Activated T-helper 17 cell treated with anti-CD3 and anti-CD28 coated beads, Interleukin-2, amount 50 U/mL, for 72 hours (primary cell): ENCODE measurements at regions not wholly inside any gene's neighbourhood (a gene's known extent, or its start where the extent isn't known, plus 50 kb on each side); places are given as distances from the start of the nearest gene placed in this dataset.

Experiments used
- ATAC-seq: fragments of 150-1000 bp; cut with Tn5 transposase; replicated peaks from 2 replicates; pipeline ENCODE4 v1.10.0; 2021; ENCODE audit warnings: mild to moderate bottlenecking, moderate library complexity
- H3K27ac Mint-ChIP-seq: one replicate; pipeline ENCODE4 v1.8.0; 2022; ENCODE audit warnings: mixed read lengths
- H3K27me3 Mint-ChIP-seq: one replicate; pipeline ENCODE4 v1.8.0; 2022; ENCODE audit warnings: mixed read lengths
- H3K36me3 Mint-ChIP-seq: one replicate; pipeline ENCODE4 v1.8.0; 2022; ENCODE audit warnings: low read depth, mild to moderate bottlenecking, mixed read lengths
- H3K4me1 Mint-ChIP-seq: one replicate; pipeline ENCODE4 v1.8.0; 2022; ENCODE audit warnings: mixed read lengths
- H3K4me3 Mint-ChIP-seq: one replicate; pipeline ENCODE4 v1.8.0; 2022; ENCODE audit warnings: mild to moderate bottlenecking, mixed read lengths
- H3K9me3 Mint-ChIP-seq: one replicate; pipeline ENCODE4 v1.8.0; 2022; ENCODE audit warnings: mixed read lengths

- ATAC-seq: peak; percentile 49
- no peak overlapping the region for H3K27ac Mint-ChIP-seq
- no peak overlapping the region for H3K4me3 Mint-ChIP-seq
- H3K4me1 Mint-ChIP-seq: no peaks in the 10 kb centered on the region
- no peaks in the 10 kb centered on the region for H3K27me3 Mint-ChIP-seq
- H3K36me3 Mint-ChIP-seq: no peaks in the 10 kb centered on the region
- no peaks in the 10 kb centered on the region for H3K9me3 Mint-ChIP-seq
Observed at GRCh38 chrY:21174697-21175463, 336.3 kb upstream of the RBMY1B start.

GRCh38 chrY:21175505-21175904 is 335.6 kb upstream of the RBMY1B start:
- H3K4me3 Mint-ChIP-seq: no peak overlapping the region
- H3K4me1 Mint-ChIP-seq: no peaks in the 10 kb centered on the region
- no peaks in the 10 kb centered on the region for H3K36me3 Mint-ChIP-seq
- H3K9me3 Mint-ChIP-seq: no peaks in the 10 kb centered on the region
- H3K27ac Mint-ChIP-seq: no peak overlapping the region
- ATAC-seq: no peak
- H3K27me3 Mint-ChIP-seq: no peaks in the 10 kb centered on the region

GRCh38 chrY:21177306-21177800 is 333.8 kb upstream of the RBMY1B start:
- Mint-ChIP-seq H3K4me3 (no peak overlapping the region), H3K4me1 (no peaks in the 10 kb centered on the region), H3K9me3 (no peaks in the 10 kb centered on the region), H3K27ac (peak overlapping the region; percentile 51), H3K27me3 (no peaks in the 10 kb centered on the region), H3K36me3 (no peaks in the 10 kb centered on the region)
- ATAC-seq: no peak

GRCh38 chrY:21178281-21178680 is 332.9 kb upstream of the RBMY1B start:
- no peaks in the 10 kb centered on the region for H3K9me3 Mint-ChIP-seq
- ATAC-seq: no peak
- no peaks in the 10 kb centered on the region for H3K36me3 Mint-ChIP-seq
- no peaks in the 10 kb centered on the region for H3K27me3 Mint-ChIP-seq
- no peaks in the 10 kb centered on the region for H3K4me1 Mint-ChIP-seq
- no peak overlapping the region for H3K4me3 Mint-ChIP-seq
- H3K27ac Mint-ChIP-seq: no peak overlapping the region

- H3K4me3 Mint-ChIP-seq: no peak overlapping the region
- no peaks in the 10 kb centered on the region for H3K9me3 Mint-ChIP-seq
- no peak overlapping the region for H3K27ac Mint-ChIP-seq
- peak; percentile 61 for ATAC-seq
- no peaks in the 10 kb centered on the region for H3K27me3 Mint-ChIP-seq
- H3K36me3 Mint-ChIP-seq: no peaks in the 10 kb centered on the region
- H3K4me1 Mint-ChIP-seq: no peaks in the 10 kb centered on the region
Observed at GRCh38 chrY:21180921-21181320, 330.2 kb upstream of the RBMY1B start.

GRCh38 chrY:21184271-21184670 is 326.9 kb upstream of the RBMY1B start:
- Mint-ChIP-seq H3K4me3 (no peak overlapping the region), H3K36me3 (no peaks in the 10 kb centered on the region), H3K9me3 (no peaks in the 10 kb centered on the region), H3K4me1 (no peaks in the 10 kb centered on the region), H3K27ac (no peak overlapping the region), H3K27me3 (no peaks in the 10 kb centered on the region)
- ATAC-seq: no peak

- Mint-ChIP-seq H3K27ac (no peak overlapping the region), H3K4me1 (no peaks in the 10 kb centered on the region), H3K9me3 (no peaks in the 10 kb centered on the region), H3K36me3 (no peaks in the 10 kb centered on the region), H3K4me3 (no peak overlapping the region), H3K27me3 (no peaks in the 10 kb centered on the region)
- no peak for ATAC-seq
Observed at GRCh38 chrY:21185419-21186105, 325.6 kb upstream of the RBMY1B start.

GRCh38 chrY:21192694-21193093 is 318.4 kb upstream of the RBMY1B start:
- Mint-ChIP-seq H3K27me3 (no peaks in the 10 kb centered on the region), H3K27ac (no peak overlapping the region), H3K4me1 (no peaks in the 10 kb centered on the region), H3K36me3 (no peaks in the 10 kb centered on the region), H3K9me3 (no peaks in the 10 kb centered on the region), H3K4me3 (no peak overlapping the region)
- no peak for ATAC-seq

- H3K27me3 Mint-ChIP-seq: no peaks in the 10 kb centered on the region
- H3K27ac Mint-ChIP-seq: no peak overlapping the region
- no peak overlapping the region for H3K4me3 Mint-ChIP-seq
- no peak for ATAC-seq
- H3K9me3 Mint-ChIP-seq: no peaks in the 10 kb centered on the region
- H3K4me1 Mint-ChIP-seq: no peaks in the 10 kb centered on the region
- no peaks in the 10 kb centered on the region for H3K36me3 Mint-ChIP-seq
Observed at GRCh38 chrY:21200246-21200645, 310.9 kb upstream of the RBMY1B start.

GRCh38 chrY:21227849-21228248 is 283.3 kb upstream of the RBMY1B start:
- Mint-ChIP-seq H3K27ac (no peak overlapping the region), H3K4me1 (no peaks in the 10 kb centered on the region), H3K36me3 (no peaks in the 10 kb centered on the region), H3K4me3 (no peak overlapping the region), H3K27me3 (no peaks in the 10 kb centered on the region), H3K9me3 (no peaks in the 10 kb centered on the region)
- no peak for ATAC-seq

GRCh38 chrY:21240221-21240620 is 270.9 kb upstream of the RBMY1B start:
- peaks cover 11% of the 10 kb centered on the region for H3K4me1 Mint-ChIP-seq
- H3K9me3 Mint-ChIP-seq: no peaks in the 10 kb centered on the region
- H3K27me3 Mint-ChIP-seq: no peaks in the 10 kb centered on the region
- no peaks in the 10 kb centered on the region for H3K36me3 Mint-ChIP-seq
- peak overlapping the region; percentile 94 for H3K27ac Mint-ChIP-seq
- peak; percentile 87 for ATAC-seq
- H3K4me3 Mint-ChIP-seq: peak overlapping the region; percentile 67

- H3K4me1 Mint-ChIP-seq: peaks cover 11% of the 10 kb centered on the region
- H3K36me3 Mint-ChIP-seq: no peaks in the 10 kb centered on the region
- no peaks in the 10 kb centered on the region for H3K27me3 Mint-ChIP-seq
- H3K9me3 Mint-ChIP-seq: no peaks in the 10 kb centered on the region
- H3K4me3 Mint-ChIP-seq: peak overlapping the region; percentile 67
- peak overlapping the region; percentile 94 for H3K27ac Mint-ChIP-seq
- ATAC-seq: peak; percentile 14
Observed at GRCh38 chrY:21240662-21241310, 270.4 kb upstream of the RBMY1B start.

GRCh38 chrY:21242793-21243192 is 268.3 kb upstream of the RBMY1B start:
- Mint-ChIP-seq H3K36me3 (no peaks in the 10 kb centered on the region), H3K4me1 (peaks cover 21% of the 10 kb centered on the region)
- ATAC-seq: peak; percentile 62

GRCh38 chrY:21246780-21247179 is 264.4 kb upstream of the RBMY1B start:
- H3K9me3 Mint-ChIP-seq: peaks cover 4% of the 10 kb centered on the region
- H3K27me3 Mint-ChIP-seq: no peaks in the 10 kb centered on the region
- ATAC-seq: peak; percentile 19
- H3K36me3 Mint-ChIP-seq: no peaks in the 10 kb centered on the region
- peaks cover 27% of the 10 kb centered on the region for H3K4me1 Mint-ChIP-seq
- H3K27ac Mint-ChIP-seq: peak overlapping the region; percentile 69
- peak overlapping the region; percentile 59 for H3K4me3 Mint-ChIP-seq

More at GRCh38 chrY:21242793-21243192, 268.3 kb upstream of the RBMY1B start:
- peak overlapping the region; percentile 94 for H3K27ac Mint-ChIP-seq
- peak overlapping the region; percentile 54 for H3K4me3 Mint-ChIP-seq
- H3K9me3 Mint-ChIP-seq: peaks cover 4% of the 10 kb centered on the region
- no peaks in the 10 kb centered on the region for H3K27me3 Mint-ChIP-seq

- Mint-ChIP-seq H3K4me3 (peak overlapping the region; percentile 62), H3K4me1 (peaks cover 22% of the 10 kb centered on the region), H3K9me3 (peaks cover 4% of the 10 kb centered on the region), H3K27me3 (no peaks in the 10 kb centered on the region), H3K27ac (peak overlapping the region; percentile 78), H3K36me3 (no peaks in the 10 kb centered on the region)
- peak; percentile 67 for ATAC-seq
Observed at GRCh38 chrY:21248591-21248990, 262.5 kb upstream of the RBMY1B start.
